AG20443 (cell line): ENCODE measurements at regions not wholly inside any gene's neighbourhood (a gene's known extent, or its start where the extent isn't known, plus 50 kb on each side); places are given as distances from the start of the nearest gene placed in this dataset.
A peak's percentile ranks its signal among the peaks of the same experiment; 100 is the strongest.
"Not testable (repeated sequence)": the region's sequence is repeated elsewhere in the genome, so short reads cannot be mapped to it uniquely, and the experiment has no call there.

ENCODE experiments used
- DNase-seq: peaks from one replicate; pipeline ENCODE4 v3.0.0; 2012; ENCODE audit warnings: low spot score, mixed read lengths

GRCh38 chr12:47410383-47410782 lies 295.4 kb downstream of the RPAP3 start:
- no peak for DNase-seq

- DNase-seq = no peak
These were observed 296.4 kb downstream of the RPAP3 start for GRCh38 chr12:47409310-47409987.

GRCh38 chr12:47408171-47408871 lies 297.5 kb downstream of the RPAP3 start:
- no peak for DNase-seq

GRCh38 chr12:47407463-47408129 lies 298.2 kb downstream of the RPAP3 start:
- no peak for DNase-seq

GRCh38 chr12:47403681-47404080 lies 302.1 kb downstream of the RPAP3 start:
- no peak for DNase-seq

- not testable (repeated sequence) for DNase-seq
These were observed 304.6 kb downstream of the RPAP3 start for GRCh38 chr12:47401196-47401595.

- no peak for DNase-seq
These were observed 305.6 kb downstream of the RPAP3 start for GRCh38 chr12:47400266-47400665.

GRCh38 chr12:47397664-47398281 lies 308.1 kb downstream of the RPAP3 start:
- DNase-seq = peak; percentile 46

GRCh38 chr12:47396902-47397663 lies 308.7 kb downstream of the RPAP3 start:
- no peak for DNase-seq

- no peak for DNase-seq
These were observed 311.8 kb downstream of the RPAP3 start for GRCh38 chr12:47394070-47394469.

- DNase-seq = no peak
These were observed 312.4 kb downstream of the RPAP3 start for GRCh38 chr12:47393403-47393790.

- DNase-seq = no peak
These were observed 311.8 kb upstream of the AMIGO2 start for GRCh38 chr12:47391566-47391965.

GRCh38 chr12:47388712-47389111 lies 309.0 kb upstream of the AMIGO2 start:
- DNase-seq = peak; percentile 31

GRCh38 chr12:47387994-47388393 lies 308.2 kb upstream of the AMIGO2 start:
- no peak for DNase-seq

GRCh38 chr12:47385653-47386052 lies 305.9 kb upstream of the AMIGO2 start:
- DNase-seq = no peak

- DNase-seq = no peak
These were observed 304.2 kb upstream of the AMIGO2 start for GRCh38 chr12:47383942-47384341.

- DNase-seq = no peak
These were observed 302.5 kb upstream of the AMIGO2 start for GRCh38 chr12:47382305-47382704.

GRCh38 chr12:47378907-47379306 lies 299.1 kb upstream of the AMIGO2 start:
- no peak for DNase-seq

GRCh38 chr12:47378222-47378582 lies 298.4 kb upstream of the AMIGO2 start:
- DNase-seq = no peak

GRCh38 chr12:47377414-47378221 lies 297.9 kb upstream of the AMIGO2 start:
- peak; percentile 95 for DNase-seq

GRCh38 chr12:47376927-47377326 lies 297.2 kb upstream of the AMIGO2 start:
- no peak for DNase-seq
